CD4-positive, alpha-beta T cell treated with Interleukin-4 for 1 hour (primary cell): ENCODE measurements at regions not wholly inside any gene's neighbourhood (a gene's known extent, or its start where the extent isn't known, plus 50 kb on each side); places are given as distances from the start of the nearest gene placed in this dataset.
"Not testable (repeated sequence)": the region's sequence is repeated elsewhere in the genome, so short reads cannot be mapped to it uniquely, and the experiment has no call there.

Source experiments
- DNase-seq, 2 donors: peaks; one replicate each; pipeline ENCODE4 v3.0.0-alpha.2; 2020 to 2022

DNA sequence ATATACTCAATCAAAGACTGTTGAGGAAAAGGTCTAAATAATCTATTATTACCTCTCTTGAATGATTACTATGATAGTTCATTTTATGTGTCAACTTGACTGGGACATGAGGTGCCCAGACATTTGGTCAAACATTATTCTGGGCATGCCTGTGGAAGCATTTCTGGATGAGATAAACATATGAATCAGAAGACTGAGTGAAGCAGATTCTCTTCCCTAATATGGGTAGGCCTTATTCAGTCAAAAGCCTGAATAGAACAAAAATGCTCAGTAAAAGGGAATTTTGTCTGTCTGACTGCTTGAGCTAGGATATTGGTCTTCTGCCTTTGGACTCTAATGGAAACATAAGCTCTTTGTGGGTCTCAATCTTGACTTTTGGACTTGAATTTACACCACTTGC lies 73.3 kb upstream of the SOX13 start:
- DNase-seq: no peak

DNA sequence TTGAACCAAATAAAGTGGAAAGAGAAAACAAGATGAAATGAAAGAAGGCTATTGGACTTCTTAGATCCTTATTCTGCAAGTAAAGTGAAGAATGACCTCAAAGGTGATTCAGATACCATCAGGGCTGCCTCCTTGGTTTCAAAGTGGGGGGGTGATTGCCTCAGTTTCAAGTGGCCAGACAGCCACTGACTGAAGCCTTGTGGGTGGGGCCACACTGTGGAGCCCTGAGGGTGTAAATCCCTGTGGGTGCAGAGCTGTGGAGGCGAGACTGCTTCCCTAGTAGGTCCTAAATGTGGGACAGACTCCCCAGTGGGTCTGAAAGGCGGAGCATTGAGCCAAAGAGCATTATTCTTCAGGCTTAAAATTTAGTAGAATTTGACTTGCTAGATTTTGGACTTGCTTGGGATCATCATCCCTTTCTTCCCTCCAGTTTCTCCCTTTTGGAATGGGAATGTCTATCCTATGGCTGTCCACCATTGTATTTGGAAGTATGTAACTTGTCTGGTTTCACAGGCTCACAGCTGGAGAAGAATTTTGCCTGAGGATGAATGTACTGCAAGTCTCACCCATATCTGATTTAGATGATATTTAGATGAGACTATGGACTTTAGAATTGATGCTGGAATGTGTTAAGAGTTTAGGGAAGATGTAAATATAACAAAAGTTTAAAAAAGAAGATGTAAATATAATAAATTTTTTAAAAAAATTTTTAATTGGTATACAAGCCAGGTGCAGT lies 71.6 kb upstream of the SOX13 start:
- DNase-seq: no peak

- no peak for DNase-seq
Measured at GRCh38 chr1:204002614-204003013, 70.3 kb upstream of the SOX13 start.

GRCh38 chr1:204003536-204003935 lies 69.4 kb upstream of the SOX13 start:
- no peak for DNase-seq

DNA sequence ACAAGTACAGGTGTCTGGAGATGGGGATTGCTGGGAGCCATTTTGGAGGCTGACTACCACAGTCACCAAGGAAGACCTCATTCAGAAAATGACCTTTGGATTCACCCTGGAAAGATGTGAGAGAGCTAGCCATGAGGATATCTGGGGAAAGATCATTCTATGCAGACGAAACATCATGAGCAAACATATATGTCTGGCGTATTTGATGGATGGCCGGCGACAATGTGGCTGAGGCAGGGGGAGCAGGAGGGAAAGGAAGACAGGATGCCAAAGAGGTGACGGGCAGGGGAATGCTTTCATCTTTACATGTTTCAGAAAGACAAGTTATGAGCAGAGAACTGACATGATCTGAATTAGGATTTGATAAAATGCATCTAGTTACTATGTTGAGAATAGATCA lies 61.5 kb upstream of the SOX13 start:
- no peak for DNase-seq

DNA sequence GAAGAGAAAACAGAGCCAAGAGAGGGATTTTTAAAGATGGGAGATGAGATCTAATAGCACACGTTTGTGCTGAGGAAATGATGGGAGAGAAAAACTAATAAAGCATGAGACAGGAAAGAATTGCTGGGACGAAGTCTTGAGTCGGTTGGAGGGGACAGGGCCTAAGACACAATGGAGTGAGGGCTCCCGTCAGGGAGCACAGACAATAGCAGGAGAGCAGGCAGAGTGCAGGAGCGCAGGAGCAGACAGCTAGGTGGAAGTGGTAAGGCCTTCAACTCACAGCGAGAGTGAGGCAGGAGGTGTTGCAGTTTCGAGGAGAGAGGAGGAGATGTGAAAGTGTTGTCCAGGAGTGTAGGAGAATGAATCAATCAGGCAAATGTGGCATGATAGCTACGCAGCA lies 59.9 kb upstream of the SOX13 start:
- no peak for DNase-seq

- no peak for DNase-seq
Measured at GRCh38 chr1:204014336-204014735, 58.6 kb upstream of the SOX13 start.

DNA sequence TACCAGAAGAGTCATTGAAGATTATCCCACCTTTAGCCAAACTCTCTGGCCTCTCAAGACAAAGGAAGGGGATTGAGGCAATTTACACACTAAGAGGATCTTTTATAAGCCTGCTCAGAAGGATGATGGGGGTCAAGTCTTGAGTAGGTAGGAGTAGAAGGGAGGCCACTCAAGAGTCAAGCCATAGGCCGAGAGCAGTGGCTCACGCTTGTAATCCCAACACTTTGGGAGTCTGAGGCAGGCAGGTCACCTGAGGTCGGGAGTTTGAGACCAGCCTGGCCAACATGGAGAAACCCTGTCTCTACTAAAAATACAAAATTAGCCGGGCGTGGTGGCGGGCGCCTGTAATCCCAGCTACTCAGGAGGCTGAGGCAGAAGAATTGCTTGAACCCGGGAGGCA lies 58.0 kb upstream of the SOX13 start:
- DNase-seq: not testable (repeated sequence)

DNA sequence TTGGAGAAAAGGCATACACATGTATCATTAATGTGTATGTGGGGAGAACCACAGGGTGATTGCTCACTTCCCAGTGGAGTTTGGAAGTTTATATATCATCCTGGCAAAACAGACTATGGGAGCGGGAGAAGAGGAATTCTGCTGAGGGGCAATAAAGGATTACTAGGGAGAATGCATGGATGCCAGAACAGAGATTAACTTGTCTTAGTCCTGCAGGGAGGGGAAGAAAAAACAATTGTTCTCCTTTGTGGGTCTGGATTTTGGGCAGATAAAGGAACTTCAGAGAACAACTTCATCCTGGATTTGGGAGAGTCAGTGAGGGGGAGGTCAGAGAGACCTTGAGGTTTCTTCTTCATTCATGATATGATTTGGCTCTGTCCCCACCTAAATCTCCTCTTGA lies 55.9 kb upstream of the SOX13 start:
- DNase-seq: no peak

GRCh38 chr1:204018460-204018859 lies 54.5 kb upstream of the SOX13 start:
- DNase-seq: no peak
